ENCODE measurements at regions not wholly inside any gene's neighbourhood (a gene's known extent, or its start where the extent isn't known, plus 50 kb on each side); places are given as distances from the start of the nearest gene placed in this dataset.

- DNase-seq: no peak
- no peaks in the 10 kb centered on the region for H3K36me3 ChIP-seq
- intact Hi-C loops (cut with DNase I): loop anchor here in 1 of 4 donors (10.0 kb wide), 1 partner anchor 101 kb away; no protein-coding TSS in a partner anchor
Measured at GRCh38 chr7:66864294-66864693, 56.7 kb upstream of the TMEM248 start.

GRCh38 chr7:66865290-66865864 lies 55.6 kb upstream of the TMEM248 start:
- H3K27ac ChIP-seq: no peak overlapping the region
- H3K4me1 ChIP-seq (ENCODE audit: insufficient read depth): no peaks in the 10 kb centered on the region
- no peaks in the 10 kb centered on the region for H3K9me3 ChIP-seq
- H3K4me3 ChIP-seq: no peak overlapping the region
- no peaks in the 10 kb centered on the region for H3K36me3 ChIP-seq
- no peak for DNase-seq
- TF ChIP-seq POLR2A (IDR thresholded peaks at IDR 0.05) (no peak), EP300 (IDR thresholded peaks at IDR 0.05) (no peak), CTCF (IDR thresholded peaks at IDR 0.05) (no peak)
- H3K27me3 ChIP-seq: no peaks in the 10 kb centered on the region
- intact Hi-C loops (cut with DNase I): loop anchor here in 1 of 4 donors (10.0 kb wide), 1 partner anchor 99 kb away; no protein-coding TSS in a partner anchor
- WGBS, 3 donors: 93 to 97% (median 94%) methylated on average over 1 of the region's 1 CpG

More at GRCh38 chr7:66864294-66864693, 56.7 kb upstream of the TMEM248 start:
- Histone ChIP-seq H3K4me1 (ENCODE audit: insufficient read depth) (no peaks in the 10 kb centered on the region), H3K4me3 (no peak overlapping the region), H3K9me3 (no peaks in the 10 kb centered on the region), H3K27ac (no peak overlapping the region), H3K27me3 (no peaks in the 10 kb centered on the region)
- TF ChIP-seq POLR2A (IDR thresholded peaks at IDR 0.05) (no peak), CTCF (IDR thresholded peaks at IDR 0.05) (no peak), EP300 (IDR thresholded peaks at IDR 0.05) (no peak)
- 77 to 91% (median 89%) methylated on average over 5 of the region's 5 CpGs for WGBS, 3 donors

DNA sequence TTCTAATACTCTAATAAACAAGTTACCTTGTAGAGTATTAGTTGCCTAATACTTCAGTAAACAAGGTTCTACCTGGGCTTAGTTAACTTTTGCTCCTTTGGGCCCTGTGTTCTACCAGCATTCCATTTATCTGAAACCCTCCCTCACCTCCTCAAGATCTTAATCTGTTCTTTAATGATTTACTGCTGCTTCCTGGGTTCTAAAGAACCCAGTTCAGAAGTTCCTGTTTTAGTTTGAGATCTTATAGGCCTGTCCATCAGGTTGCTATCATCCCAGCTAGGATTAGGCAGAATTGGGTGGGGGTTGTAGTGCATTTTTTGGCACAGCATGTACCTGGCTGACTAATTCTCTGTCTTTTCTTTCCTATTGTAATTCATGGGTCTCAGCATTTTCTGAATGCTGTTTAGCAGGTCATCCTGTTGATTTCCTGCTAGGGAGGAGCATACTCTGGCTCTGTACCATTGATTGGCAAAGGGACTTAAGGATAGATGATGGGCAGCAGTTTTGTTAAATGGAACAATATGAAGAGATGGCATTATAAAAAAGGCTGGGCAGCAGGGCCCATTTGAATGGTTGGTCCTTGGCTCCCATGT lies 53.7 kb upstream of the TMEM248 start:
- DNase-seq: no peak
- Histone ChIP-seq H3K9me3 (no peaks in the 10 kb centered on the region), H3K27ac (no peak overlapping the region), H3K27me3 (no peaks in the 10 kb centered on the region), H3K36me3 (no peaks in the 10 kb centered on the region), H3K4me3 (no peak overlapping the region), H3K4me1 (ENCODE audit: insufficient read depth) (no peaks in the 10 kb centered on the region)
- TF ChIP-seq CTCF (IDR thresholded peaks at IDR 0.05) (no peak), POLR2A (IDR thresholded peaks at IDR 0.05) (no peak), EP300 (IDR thresholded peaks at IDR 0.05) (no peak)
- intact Hi-C loops (cut with DNase I): loop anchor here in 1 of 4 donors (10.0 kb wide), 1 partner anchor 98 kb away; no protein-coding TSS in a partner anchor

DNA sequence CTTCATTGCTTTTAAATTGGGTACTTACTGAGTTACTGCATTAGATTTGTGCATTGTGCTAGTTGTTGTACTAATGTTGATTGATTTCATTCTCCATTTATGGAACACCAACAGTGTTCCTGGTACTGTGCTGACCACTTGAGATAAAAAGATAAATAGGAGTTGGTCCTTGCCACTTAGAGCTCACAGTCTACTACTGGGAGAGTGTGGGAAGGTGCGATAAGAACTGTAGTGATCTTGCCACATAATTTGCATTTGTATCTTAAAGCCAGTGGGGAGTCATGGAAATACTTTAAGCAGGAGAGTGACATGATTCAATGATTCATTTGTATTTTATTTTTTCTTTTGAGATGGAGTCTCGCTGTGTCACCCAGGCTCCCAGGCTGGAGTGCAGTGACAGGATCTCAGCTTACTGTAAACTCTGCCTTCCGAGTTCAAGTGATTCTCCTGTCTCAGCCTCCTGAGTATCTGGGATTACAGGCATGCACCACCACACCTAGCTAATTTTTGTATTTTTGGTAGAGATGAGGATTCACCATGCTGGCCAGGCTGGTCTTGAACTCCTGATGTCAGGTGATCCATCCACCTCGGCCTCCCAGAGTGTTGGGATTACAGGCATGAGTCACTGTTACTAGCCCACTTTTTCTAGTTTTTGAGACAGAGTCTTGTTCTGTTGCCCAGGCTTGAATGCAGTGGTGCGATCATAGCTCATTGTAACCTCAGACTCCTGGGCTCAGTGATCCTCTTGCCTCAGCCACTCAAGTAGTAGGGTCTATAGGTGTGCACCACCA lies 51.2 kb upstream of the TMEM248 start:
- intact Hi-C loops (cut with DNase I): loop anchor here in 1 of 4 donors (10.0 kb wide), 1 partner anchor 95 kb away; no protein-coding TSS in a partner anchor
- no peaks in the 10 kb centered on the region for H3K9me3 ChIP-seq
- H3K4me1 ChIP-seq (ENCODE audit: insufficient read depth): no peaks in the 10 kb centered on the region
- H3K4me3 ChIP-seq: no peak overlapping the region
- TF ChIP-seq EP300 (IDR thresholded peaks at IDR 0.05) (no peak), CTCF (IDR thresholded peaks at IDR 0.05) (no peak), POLR2A (IDR thresholded peaks at IDR 0.05) (no peak)
- WGBS, 3 donors: 96 to 100% (median 96%) methylated on average over 5 of the region's 5 CpGs
- no peak overlapping the region for H3K27ac ChIP-seq
- no peaks in the 10 kb centered on the region for H3K36me3 ChIP-seq
- H3K27me3 ChIP-seq: no peaks in the 10 kb centered on the region
- DNase-seq: no peak
